IMR-90 (cell line): ENCODE measurements at regions not wholly inside any gene's neighbourhood (a gene's known extent, or its start where the extent isn't known, plus 50 kb on each side); places are given as distances from the start of the nearest gene placed in this dataset.

Source experiments
- ATAC-seq: fragments of 200-7000 bp; cut with Tn5 transposase; 2 replicates; pipeline ENCODE4 v1.9.1; 2020; ENCODE audit warnings: low read depth, mild to moderate bottlenecking, moderate library complexity
- BruUV-seq: library from RNA; stranded (reverse); fragments of 400-500 nt; replicated peaks from 2 replicates; lab custom pipeline; 2021; lab: Mats Ljungman, UMichigan
- CTCF ChIA-PET: fragments of 300-600 bp; formaldehyde crosslinking; extraction: SDS; loops from one replicate; lab custom pipeline; 2021; ENCODE audit warnings: antibody characterized with exemption; lab: Yijun Ruan, JAX
- POLR2A ChIA-PET: fragments of 300-600 bp; sonication (Branson Sonifier 250); formaldehyde crosslinking; loops from one replicate; lab custom pipeline; 2022; ENCODE audit warnings: antibody characterized with exemption; ENCODE audit not compliant: unreplicated experiment; lab: Charles Lee
- DNase-seq: peaks from one replicate; pipeline ENCODE4 v3.0.0; 2013
- H2AFZ ChIP-seq: replicated peaks from 2 replicates; pipeline ENCODE3; 2013; ENCODE audit warnings: low read length, mild to moderate bottlenecking; ENCODE audit not compliant: poor library complexity
- H2AK5ac ChIP-seq: 2 replicates; pipeline ENCODE4 v1.6.1; 2013; ENCODE audit warnings: low read depth, low read length, inconsistent platforms
- H2AK9ac ChIP-seq: replicated peaks from 2 replicates; pipeline ENCODE3; 2013; ENCODE audit warnings: mild to moderate bottlenecking, low read depth, low read length, moderate library complexity; ENCODE audit not compliant: poor library complexity
- H2BK120ac ChIP-seq: 2 replicates; pipeline ENCODE4 v1.6.1; 2013; ENCODE audit warnings: low read depth, low read length, inconsistent platforms
- H2BK15ac ChIP-seq: 3 replicates; pipeline ENCODE4 v1.6.1; 2013; ENCODE audit warnings: low read depth, low read length, inconsistent platforms
- H2BK20ac ChIP-seq: 2 replicates; pipeline ENCODE4 v1.6.1; 2013; ENCODE audit warnings: low read depth, mild to moderate bottlenecking, inconsistent platforms, low read length, moderate library complexity
- H2BK5ac ChIP-seq: 2 replicates; pipeline ENCODE4 v1.6.1; 2013; ENCODE audit warnings: mild to moderate bottlenecking, low read depth, low read length, inconsistent platforms; ENCODE audit not compliant: poor library complexity, severe bottlenecking
- H3K14ac ChIP-seq: replicated peaks from 2 replicates; pipeline ENCODE4 v1.6.1; 2013; ENCODE audit warnings: low read depth, low read length, inconsistent platforms
- H3K18ac ChIP-seq: 2 replicates; pipeline ENCODE4 v1.6.1; 2013; ENCODE audit warnings: low read depth, low read length, control low read depth
- H3K23ac ChIP-seq: 2 replicates; pipeline ENCODE4 v1.6.1; 2013; ENCODE audit warnings: low read depth, low read length, inconsistent platforms
- H3K27ac ChIP-seq: 2 replicates; pipeline ENCODE4 v1.5.1; 2013; ENCODE audit warnings: mild to moderate bottlenecking, control low read depth, low read length; ENCODE audit not compliant: insufficient read depth
- H3K27me3 ChIP-seq: 2 replicates; pipeline ENCODE4 v1.6.1; 2013; ENCODE audit warnings: low read length; ENCODE audit not compliant: control insufficient read depth, insufficient read depth
- H3K36me3 ChIP-seq: 2 replicates; pipeline ENCODE4 v1.6.1; 2013; ENCODE audit warnings: low read length, mixed read lengths; ENCODE audit not compliant: control insufficient read depth, insufficient read depth
- H3K4ac ChIP-seq: 2 replicates; pipeline ENCODE4 v1.6.1; 2013; ENCODE audit warnings: low read depth, low read length, inconsistent platforms
- H3K4me1 ChIP-seq: 2 replicates; pipeline ENCODE4 v1.6.1; 2013; ENCODE audit warnings: low read length, mixed read lengths; ENCODE audit not compliant: control insufficient read depth, insufficient read depth
- H3K4me2 ChIP-seq: 2 replicates; pipeline ENCODE4 v1.6.1; 2013; ENCODE audit warnings: low read depth, mild to moderate bottlenecking, control low read depth, low read length, moderate library complexity
- H3K4me3 ChIP-seq: 2 replicates; pipeline ENCODE4 v1.5.1; 2013; ENCODE audit warnings: low read depth, mild to moderate bottlenecking, control low read depth, low read length, moderate library complexity; ENCODE audit not compliant: insufficient read depth
- H3K56ac ChIP-seq: 2 replicates; pipeline ENCODE4 v1.6.1; 2013; ENCODE audit warnings: low read length, inconsistent platforms; ENCODE audit not compliant: insufficient read depth; ENCODE audit errors: extremely low read depth
- H3K79me1 ChIP-seq, 2 experiments: 2 replicates each; pipeline ENCODE4 v1.6.1; 2013; ENCODE audit warnings: low read length in 2 of 2, inconsistent platforms in 1 of 2, low read depth in 1 of 2
- H3K9ac ChIP-seq: 2 replicates; pipeline ENCODE4 v1.6.1; 2013; ENCODE audit warnings: low read depth, low read length, control low read depth
- H3K9me1 ChIP-seq: 2 replicates; pipeline ENCODE4 v1.6.1; 2013; ENCODE audit warnings: low read length, inconsistent platforms; ENCODE audit not compliant: insufficient read depth
- H3K9me3 ChIP-seq: 2 replicates; pipeline ENCODE4 v1.6.1; 2013; ENCODE audit warnings: low read length; ENCODE audit not compliant: control insufficient read depth, insufficient read depth
- H4K20me1 ChIP-seq: 2 replicates; pipeline ENCODE4 v1.6.1; 2013; ENCODE audit warnings: low read length, inconsistent platforms; ENCODE audit not compliant: insufficient read depth
- H4K5ac ChIP-seq: 2 replicates; pipeline ENCODE4 v1.6.1; 2013; ENCODE audit warnings: mild to moderate bottlenecking, low read depth, low read length, control low read depth
- H4K8ac ChIP-seq, 2 experiments: 2 replicates each; pipeline ENCODE4 v1.6.1; 2013; ENCODE audit warnings: low read depth in 2 of 2, low read length in 2 of 2, control low read depth in 1 of 2, inconsistent platforms in 1 of 2
- H4K91ac ChIP-seq: 2 replicates; pipeline ENCODE4 v1.6.1; 2013; ENCODE audit warnings: low read depth, low read length, inconsistent platforms; ENCODE audit not compliant: insufficient read depth
- CTCF ChIP-seq: conservative IDR thresholded peaks from 2 replicates; pipeline ENCODE4 v1.5.1; 2012; ENCODE audit warnings: mild to moderate bottlenecking, low read depth, low read length, improper control_type of control experiment
- MAZ ChIP-seq: IDR thresholded peaks from 2 replicates; pipeline ENCODE4 v1.6.1; 2012; ENCODE audit warnings: low read depth, mild to moderate bottlenecking, low read length, improper control_type of control experiment, moderate library complexity, borderline replicate concordance
- NFE2L2 ChIP-seq: fragments of 150-350 bp; IDR thresholded peaks from 2 replicates; pipeline ENCODE4 v1.6.1; 2016; ENCODE audit warnings: low read depth, mild to moderate bottlenecking, low read length
- WGBS, 2 experiments: methylation state at CpG; one replicate each; pipeline versions ENCODE4 v1.1.5 to v1.1.7; 2013; ENCODE audit warnings: missing lambda C conversion rate in 2 of 2; ENCODE audit not compliant: insufficient read length in 1 of 2; ENCODE audit errors: extremely low coverage in 2 of 2; 5-methylcytosine and 5-hydroxymethylcytosine counted together
- dilution Hi-C: fragments of 300-500 bp; cut with HindIII; formaldehyde crosslinking; loops from one replicate; pipeline ENCODE4 v1.14.3; 2018; ENCODE audit warnings: low sequenced_read_pairs; ENCODE audit not compliant: unreplicated experiment
- in situ Hi-C: fragments of 300-500 bp; cut with MboI; formaldehyde crosslinking; loops from 3 replicates; pipeline ENCODE4 v1.14.3; 2019; ENCODE audit warnings: low sequenced_read_pairs, inconsistent platforms, mixed read lengths
- intact Hi-C: fragments of 100-400 bp; cut with micrococcal nuclease; formaldehyde crosslinking; loops from 2 replicates; pipeline ENCODE4 v1.10.0; 2022

- in situ Hi-C loops (no loop called here), intact Hi-C loops (no loop called here), dilution Hi-C loops (no loop called here)
- Histone ChIP-seq H2BK15ac (no peak overlapping the region), H2AK5ac (no peak overlapping the region), H2BK120ac (no peak overlapping the region), H2AK9ac (no peak overlapping the region), H3K4me2 (no peak overlapping the region), H3K56ac (no peak overlapping the region), H2BK20ac (no peak overlapping the region), H3K4ac (no peak overlapping the region), H3K27ac (no peak overlapping the region), H3K4me3 (no peak overlapping the region), H3K23ac (no peak overlapping the region), H3K14ac (no peak overlapping the region), H4K8ac (no peak overlapping the region), H4K5ac (no peak overlapping the region), H3K18ac (no peak overlapping the region), H3K9me1 (0 out of 2 replicates have a peak, but pooled peaks cover 2% of the 10 kb centered on the region), H3K36me3 (no peaks in the 10 kb centered on the region), H3K27me3 (no peaks in the 10 kb centered on the region), H3K4me1 (peaks cover 6% of the 10 kb centered on the region), H2BK5ac (no peak overlapping the region), H2AFZ (no peak overlapping the region), H3K79me1 (no peaks in the 10 kb centered on the region), H3K9me3 (no peaks in the 10 kb centered on the region), H4K91ac (no peak overlapping the region), H4K20me1 (no peaks in the 10 kb centered on the region), H3K9ac (no peak overlapping the region)
- no TSS peak for BruUV-seq
- no peak for TF ChIP-seq CTCF
- TF ChIP-seq NFE2L2: no peak
- TF ChIP-seq MAZ: no peak
- ChIA-PET CTCF (interaction anchor here (0.7 kb wide), 1 partner anchor 28 kb away, joined by 3 read pairs; no protein-coding TSS in a partner anchor), POLR2A (no interaction called here)
- no CpG with 5 or more reads among the region's 1 CpG for WGBS, 2 experiments
- DNase-seq (no peak), ATAC-seq (no peak)
Measured at GRCh38 chr10:4437791-4438190, 388.2 kb upstream of the AKR1E2 start.
